ENCODE measurements at regions not wholly inside any gene's neighbourhood (a gene's known extent, or its start where the extent isn't known, plus 50 kb on each side); places are given as distances from the start of the nearest gene placed in this dataset.

DNA sequence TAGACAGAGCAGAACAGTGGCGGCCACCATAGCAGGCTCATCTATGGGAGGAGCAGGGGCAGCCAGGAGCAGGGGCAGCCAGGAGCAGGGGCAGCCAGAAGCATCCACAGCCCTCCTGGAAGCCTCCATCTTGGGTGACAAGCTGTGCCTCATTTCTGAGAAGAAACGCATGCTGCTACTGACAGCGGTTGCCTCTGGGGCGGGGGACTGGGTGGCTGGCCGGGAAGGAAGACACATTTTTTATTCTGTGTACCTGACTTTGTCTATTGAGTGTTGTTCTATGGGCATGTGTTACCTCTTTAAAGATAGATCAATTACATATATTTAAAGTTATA is 71.5 kb upstream of the KLF13 start:
- TF ChIP-seq, protein P1, sequence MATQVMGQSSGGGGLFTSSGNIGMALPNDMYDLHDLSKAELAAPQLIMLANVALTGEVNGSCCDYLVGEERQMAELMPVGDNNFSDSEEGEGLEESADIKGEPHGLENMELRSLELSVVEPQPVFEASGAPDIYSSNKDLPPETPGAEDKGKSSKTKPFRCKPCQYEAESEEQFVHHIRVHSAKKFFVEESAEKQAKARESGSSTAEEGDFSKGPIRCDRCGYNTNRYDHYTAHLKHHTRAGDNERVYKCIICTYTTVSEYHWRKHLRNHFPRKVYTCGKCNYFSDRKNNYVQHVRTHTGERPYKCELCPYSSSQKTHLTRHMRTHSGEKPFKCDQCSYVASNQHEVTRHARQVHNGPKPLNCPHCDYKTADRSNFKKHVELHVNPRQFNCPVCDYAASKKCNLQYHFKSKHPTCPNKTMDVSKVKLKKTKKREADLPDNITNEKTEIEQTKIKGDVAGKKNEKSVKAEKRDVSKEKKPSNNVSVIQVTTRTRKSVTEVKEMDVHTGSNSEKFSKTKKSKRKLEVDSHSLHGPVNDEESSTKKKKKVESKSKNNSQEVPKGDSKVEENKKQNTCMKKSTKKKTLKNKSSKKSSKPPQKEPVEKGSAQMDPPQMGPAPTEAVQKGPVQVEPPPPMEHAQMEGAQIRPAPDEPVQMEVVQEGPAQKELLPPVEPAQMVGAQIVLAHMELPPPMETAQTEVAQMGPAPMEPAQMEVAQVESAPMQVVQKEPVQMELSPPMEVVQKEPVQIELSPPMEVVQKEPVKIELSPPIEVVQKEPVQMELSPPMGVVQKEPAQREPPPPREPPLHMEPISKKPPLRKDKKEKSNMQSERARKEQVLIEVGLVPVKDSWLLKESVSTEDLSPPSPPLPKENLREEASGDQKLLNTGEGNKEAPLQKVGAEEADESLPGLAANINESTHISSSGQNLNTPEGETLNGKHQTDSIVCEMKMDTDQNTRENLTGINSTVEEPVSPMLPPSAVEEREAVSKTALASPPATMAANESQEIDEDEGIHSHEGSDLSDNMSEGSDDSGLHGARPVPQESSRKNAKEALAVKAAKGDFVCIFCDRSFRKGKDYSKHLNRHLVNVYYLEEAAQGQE (tag by site-specific recombination; IDR thresholded peaks at IDR 0.05) = no peak
- TF ChIP-seq, protein P2, sequence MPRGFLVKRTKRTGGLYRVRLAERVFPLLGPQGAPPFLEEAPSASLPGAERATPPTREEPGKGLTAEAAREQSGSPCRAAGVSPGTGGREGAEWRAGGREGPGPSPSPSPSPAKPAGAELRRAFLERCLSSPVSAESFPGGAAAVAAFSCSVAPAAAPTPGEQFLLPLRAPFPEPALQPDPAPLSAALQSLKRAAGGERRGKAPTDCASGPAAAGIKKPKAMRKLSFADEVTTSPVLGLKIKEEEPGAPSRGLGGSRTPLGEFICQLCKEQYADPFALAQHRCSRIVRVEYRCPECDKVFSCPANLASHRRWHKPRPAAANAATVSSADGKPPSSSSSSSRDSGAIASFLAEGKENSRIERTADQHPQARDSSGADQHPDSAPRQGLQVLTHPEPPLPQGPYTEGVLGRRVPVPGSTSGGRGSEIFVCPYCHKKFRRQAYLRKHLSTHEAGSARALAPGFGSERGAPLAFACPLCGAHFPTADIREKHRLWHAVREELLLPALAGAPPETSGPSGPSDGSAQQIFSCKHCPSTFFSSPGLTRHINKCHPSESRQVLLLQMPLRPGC (tag by site-specific recombination; IDR thresholded peaks at IDR 0.05) = no peak
- TF ChIP-seq, protein P3, sequence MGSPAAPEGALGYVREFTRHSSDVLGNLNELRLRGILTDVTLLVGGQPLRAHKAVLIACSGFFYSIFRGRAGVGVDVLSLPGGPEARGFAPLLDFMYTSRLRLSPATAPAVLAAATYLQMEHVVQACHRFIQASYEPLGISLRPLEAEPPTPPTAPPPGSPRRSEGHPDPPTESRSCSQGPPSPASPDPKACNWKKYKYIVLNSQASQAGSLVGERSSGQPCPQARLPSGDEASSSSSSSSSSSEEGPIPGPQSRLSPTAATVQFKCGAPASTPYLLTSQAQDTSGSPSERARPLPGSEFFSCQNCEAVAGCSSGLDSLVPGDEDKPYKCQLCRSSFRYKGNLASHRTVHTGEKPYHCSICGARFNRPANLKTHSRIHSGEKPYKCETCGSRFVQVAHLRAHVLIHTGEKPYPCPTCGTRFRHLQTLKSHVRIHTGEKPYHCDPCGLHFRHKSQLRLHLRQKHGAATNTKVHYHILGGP (tag by site-specific recombination; IDR thresholded peaks at IDR 0.05) = no peak
- TF ChIP-seq SCRT2 (tag by site-specific recombination; IDR thresholded peaks at IDR 0.05) (no peak), TCF7L2 (IDR thresholded peaks at IDR 0.05; ENCODE audit: borderline replicate concordance, low read depth, low read length) (no peak), ZNF843 (tag by site-specific recombination; IDR thresholded peaks at IDR 0.05) (no peak), ZNF792 (tag by site-specific recombination; IDR thresholded peaks at IDR 0.05) (no peak), ZNF658 (tag by site-specific recombination; IDR thresholded peaks at IDR 0.05) (no peak), ZNF596 (tag by site-specific recombination; IDR thresholded peaks at IDR 0.05) (no peak)
- TF ChIP-seq, protein P4, sequence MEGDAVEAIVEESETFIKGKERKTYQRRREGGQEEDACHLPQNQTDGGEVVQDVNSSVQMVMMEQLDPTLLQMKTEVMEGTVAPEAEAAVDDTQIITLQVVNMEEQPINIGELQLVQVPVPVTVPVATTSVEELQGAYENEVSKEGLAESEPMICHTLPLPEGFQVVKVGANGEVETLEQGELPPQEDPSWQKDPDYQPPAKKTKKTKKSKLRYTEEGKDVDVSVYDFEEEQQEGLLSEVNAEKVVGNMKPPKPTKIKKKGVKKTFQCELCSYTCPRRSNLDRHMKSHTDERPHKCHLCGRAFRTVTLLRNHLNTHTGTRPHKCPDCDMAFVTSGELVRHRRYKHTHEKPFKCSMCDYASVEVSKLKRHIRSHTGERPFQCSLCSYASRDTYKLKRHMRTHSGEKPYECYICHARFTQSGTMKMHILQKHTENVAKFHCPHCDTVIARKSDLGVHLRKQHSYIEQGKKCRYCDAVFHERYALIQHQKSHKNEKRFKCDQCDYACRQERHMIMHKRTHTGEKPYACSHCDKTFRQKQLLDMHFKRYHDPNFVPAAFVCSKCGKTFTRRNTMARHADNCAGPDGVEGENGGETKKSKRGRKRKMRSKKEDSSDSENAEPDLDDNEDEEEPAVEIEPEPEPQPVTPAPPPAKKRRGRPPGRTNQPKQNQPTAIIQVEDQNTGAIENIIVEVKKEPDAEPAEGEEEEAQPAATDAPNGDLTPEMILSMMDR (tag by site-specific recombination; IDR thresholded peaks at IDR 0.05) = no peak
- TF ChIP-seq, protein P5, sequence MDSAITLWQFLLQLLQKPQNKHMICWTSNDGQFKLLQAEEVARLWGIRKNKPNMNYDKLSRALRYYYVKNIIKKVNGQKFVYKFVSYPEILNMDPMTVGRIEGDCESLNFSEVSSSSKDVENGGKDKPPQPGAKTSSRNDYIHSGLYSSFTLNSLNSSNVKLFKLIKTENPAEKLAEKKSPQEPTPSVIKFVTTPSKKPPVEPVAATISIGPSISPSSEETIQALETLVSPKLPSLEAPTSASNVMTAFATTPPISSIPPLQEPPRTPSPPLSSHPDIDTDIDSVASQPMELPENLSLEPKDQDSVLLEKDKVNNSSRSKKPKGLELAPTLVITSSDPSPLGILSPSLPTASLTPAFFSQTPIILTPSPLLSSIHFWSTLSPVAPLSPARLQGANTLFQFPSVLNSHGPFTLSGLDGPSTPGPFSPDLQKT (IDR thresholded peaks at IDR 0.05; ENCODE audit: borderline replicate concordance, low read depth, low read length) = no peak
